Stimulated activated CD4-positive, alpha-beta T cell treated with anti-CD3 and anti-CD28 coated beads, Interleukin-15, amount 100 ng/mL, for 48 hours (primary cell): ENCODE measurements at regions not wholly inside any gene's neighbourhood (a gene's known extent, or its start where the extent isn't known, plus 50 kb on each side); places are given as distances from the start of the nearest gene placed in this dataset.

Experiments
- DNase-seq, 2 donors: peaks; one replicate each; pipeline ENCODE4 v3.0.0-alpha.2; 2020; ENCODE audit warnings: low read depth in 2 of 2

DNA sequence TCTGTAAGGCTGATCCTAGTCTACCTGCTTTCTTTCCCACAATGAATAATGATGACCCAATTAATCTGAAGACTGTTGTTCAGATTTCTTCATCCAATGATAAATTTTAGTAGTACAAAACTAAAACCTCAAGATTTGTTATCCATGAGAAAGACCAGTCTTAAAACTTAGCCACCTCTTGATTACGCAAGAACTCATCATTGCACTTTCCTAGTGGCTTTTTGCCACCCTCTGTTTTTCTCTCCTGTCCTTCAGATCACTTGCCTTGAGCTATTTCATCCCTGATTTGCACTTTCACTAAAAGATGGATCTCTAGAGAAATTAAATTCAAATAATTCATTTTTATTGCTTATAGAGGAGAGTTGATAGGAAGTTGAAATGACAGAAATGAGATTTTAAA lies 142.7 kb upstream of the RBMS3 start:
- DNase-seq: no peak

DNA sequence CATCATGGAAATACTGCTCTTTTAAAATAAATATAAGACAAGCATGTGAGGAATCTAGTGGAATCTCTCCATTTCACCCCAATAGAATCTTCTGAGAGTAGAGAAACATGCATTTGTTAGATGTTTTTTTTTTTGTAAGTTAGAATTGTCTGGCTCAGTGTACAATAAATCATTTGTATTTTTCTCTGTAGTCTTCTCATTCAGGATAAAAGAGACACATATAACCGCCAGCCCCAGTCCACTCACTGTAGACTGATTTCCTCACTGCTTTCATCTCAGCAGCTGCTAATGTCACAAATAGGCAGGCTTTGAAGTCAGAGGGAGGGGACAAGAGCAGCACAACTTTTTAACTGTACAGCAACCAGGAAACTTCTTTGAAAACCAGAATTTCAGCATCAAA lies 140.2 kb upstream of the RBMS3 start:
- DNase-seq: no peak

DNA sequence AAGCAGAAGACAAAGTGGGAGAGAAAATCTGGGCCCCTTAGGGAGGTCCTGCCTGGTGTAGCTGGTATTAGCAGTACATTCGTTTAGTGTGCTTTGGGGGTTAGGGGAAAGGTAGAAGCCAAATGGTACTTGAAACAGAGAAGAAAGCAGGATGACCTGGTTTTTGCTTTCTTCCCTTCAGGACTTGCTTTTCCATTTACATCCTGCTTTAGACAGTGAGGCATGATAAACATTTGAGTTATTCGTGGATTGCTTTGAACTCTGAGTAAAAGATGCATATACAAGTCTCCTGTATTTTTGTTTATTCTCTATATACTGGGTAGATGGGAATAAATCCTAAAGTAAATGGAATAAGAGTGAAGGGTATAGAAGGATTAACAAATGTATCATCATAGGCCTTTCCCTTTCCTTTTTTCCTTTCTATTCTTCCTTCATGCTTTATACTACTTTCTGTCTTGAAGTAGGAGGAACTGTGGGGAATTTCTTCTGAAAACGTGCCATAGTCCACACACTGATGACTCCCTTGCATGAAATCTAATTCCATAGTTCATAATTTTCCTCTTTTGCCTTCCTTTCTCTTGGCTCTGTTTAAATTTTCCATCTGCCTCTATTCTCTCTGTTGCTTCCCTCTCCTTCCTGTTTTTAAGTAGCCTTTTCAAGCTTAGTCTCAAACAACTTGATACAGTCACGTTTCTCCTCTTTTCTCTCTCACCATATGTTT lies 139.5 kb upstream of the RBMS3 start:
- no peak for DNase-seq

DNA sequence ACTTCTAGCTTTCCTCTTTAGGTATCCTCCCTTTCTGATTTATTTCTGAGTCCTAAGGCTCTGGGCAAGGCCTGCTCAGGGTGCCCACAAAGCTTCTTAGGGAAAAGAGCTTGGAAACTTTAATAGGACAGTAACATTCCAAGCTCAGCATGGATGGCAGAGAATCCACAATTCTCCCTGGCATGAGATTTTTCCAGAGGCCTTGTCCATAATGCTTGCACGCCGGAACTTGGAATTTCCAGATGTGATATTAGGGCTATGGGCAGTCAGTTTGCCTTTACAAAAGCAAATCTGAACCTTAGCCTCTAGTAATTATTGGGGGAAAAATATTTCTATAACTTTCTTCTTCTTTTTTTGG lies 139.0 kb upstream of the RBMS3 start:
- no peak for DNase-seq

DNA sequence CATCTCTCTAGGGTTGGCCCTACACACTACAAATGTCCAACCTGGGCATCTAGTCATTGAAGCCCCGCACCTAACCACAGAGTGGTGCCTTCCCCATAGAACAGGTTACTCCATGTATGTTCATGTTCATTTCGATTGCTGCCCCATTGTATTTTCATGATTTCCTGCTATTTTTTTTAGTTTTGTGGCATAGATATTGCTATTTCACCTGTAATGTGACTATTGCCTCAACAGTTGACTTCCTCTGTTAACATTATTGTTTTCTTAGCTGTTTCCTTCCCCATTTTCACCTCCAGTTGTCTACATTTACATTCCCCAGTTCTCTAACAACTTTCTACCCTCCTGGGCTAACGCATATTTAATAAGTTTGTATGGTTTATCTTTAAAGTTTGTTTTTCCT lies 137.7 kb upstream of the RBMS3 start:
- no peak for DNase-seq

DNA sequence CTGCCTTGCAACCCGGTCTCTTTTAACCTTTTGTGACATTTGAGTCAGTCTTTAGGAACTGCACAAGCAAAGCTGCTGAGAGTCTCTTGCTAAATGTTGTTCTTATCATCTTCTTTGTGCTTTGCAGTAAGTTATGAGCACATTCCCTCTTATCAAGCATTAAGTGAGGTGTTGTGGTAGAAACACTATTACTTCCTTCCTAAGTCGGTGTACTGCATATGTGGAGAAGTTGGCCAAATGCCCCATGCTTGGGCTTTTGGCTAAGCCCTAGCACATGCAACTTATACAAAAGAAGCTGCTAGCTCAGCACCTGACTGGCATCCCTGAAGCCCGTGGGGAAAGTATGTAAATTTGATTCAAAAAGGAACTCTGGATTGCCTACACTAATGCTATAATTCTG lies 136.5 kb upstream of the RBMS3 start:
- no peak for DNase-seq

DNA sequence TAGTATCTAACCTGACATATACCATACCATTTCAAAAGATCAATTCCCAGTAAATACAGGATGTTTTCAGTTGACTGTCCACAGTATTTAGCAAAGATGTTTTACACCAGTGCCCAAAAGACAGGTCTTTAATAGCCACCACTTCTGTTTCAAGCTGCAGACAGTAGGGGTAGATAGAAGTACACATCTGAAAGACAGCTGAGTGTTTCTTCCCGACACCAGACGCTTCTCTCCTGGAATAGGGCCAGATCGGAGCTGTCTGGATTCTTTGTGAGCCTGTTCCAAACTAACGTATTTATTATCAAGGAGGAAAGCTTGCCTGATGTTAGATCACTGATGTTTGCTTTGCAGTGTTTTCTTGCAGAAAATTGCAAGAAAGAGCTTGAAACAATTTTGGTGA lies 136.1 kb upstream of the RBMS3 start:
- no peak for DNase-seq

DNA sequence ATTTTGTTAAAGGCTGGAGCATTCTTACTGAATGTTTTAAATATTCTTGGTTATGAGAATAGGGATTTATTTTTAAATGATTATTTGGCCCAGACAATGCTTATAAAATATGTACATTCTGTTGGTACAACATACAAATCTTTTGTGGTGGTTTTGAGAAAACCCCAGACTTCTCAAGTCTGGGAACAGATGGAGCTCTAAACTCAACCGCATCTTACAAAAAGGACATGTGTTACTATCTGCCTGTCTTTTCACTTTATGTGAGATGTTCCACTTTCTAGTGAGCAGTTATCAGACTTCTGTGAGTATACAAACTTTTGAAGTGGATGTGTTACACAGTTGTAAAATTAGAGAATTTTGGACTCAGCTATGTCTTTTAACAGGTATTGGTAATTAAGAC lies 135.5 kb upstream of the RBMS3 start:
- DNase-seq: no peak

DNA sequence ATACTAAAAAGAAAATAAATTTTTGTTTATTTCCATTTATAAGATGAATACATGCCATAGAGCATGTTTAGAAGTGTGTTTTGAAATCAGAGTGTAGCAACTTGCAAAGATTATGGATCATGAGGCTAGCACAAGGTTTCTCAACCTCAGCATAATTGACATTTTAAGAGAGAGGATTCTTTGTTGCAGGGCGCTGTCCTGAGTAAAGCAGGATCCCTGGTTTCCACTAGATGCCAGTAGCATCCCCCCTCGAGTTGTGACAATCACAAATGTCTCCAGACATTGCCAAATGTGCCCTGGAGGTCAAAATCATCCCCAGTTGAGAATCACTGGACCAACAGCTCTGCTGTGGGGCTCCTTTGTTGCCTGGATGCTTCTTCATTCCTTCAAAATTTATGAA lies 128.5 kb upstream of the RBMS3 start:
- no peak for DNase-seq

DNA sequence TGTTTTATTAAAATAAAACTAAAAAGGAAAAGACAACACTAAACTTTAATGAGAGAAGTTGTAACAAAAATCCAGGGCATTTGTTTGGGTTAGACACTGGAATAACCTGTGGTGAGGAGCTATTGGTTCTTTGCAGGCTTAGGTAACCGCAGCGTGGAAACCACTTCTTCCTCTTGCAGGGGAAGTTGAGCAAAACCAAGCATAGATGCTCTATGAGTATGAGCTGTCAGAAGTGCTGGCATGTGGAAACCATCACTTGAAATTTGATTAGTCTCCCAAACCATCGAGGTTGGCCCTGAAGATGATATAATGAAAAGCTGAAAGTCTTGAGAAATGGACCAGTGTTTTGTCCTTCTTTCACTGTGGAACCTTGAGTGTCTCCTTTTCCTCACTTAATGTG lies 127.1 kb upstream of the RBMS3 start:
- peak; percentile 5 to 10 for DNase-seq

DNA sequence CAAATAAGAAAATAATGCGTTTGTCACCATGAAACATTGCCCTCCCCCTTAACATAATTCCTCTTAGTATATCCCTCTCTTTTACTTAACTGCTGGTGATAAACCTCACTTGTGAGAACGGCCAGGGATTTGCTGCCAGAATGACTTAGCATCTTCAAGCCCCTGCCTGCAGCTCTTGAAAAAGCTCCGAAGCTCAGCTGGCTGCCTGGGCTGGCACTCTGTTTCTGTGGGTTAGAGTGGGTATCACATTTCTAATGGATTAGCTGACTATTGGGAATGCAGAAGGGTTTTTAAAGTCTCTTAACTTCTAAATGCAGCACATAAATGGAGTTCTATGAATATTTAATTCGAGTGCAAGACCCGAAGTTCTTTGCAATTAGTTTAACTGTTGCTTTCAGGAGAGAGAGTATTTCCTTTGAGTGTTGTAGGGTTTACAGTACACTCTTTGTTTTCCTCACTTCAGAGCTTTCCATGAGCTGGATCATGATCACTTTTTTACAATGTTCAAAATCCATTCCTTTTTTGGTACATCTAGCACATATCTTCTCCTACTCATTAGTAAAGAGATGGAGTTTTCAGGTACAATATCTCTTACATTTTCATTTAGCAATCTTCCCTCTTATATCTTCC lies 124.7 kb upstream of the RBMS3 start:
- no peak for DNase-seq

DNA sequence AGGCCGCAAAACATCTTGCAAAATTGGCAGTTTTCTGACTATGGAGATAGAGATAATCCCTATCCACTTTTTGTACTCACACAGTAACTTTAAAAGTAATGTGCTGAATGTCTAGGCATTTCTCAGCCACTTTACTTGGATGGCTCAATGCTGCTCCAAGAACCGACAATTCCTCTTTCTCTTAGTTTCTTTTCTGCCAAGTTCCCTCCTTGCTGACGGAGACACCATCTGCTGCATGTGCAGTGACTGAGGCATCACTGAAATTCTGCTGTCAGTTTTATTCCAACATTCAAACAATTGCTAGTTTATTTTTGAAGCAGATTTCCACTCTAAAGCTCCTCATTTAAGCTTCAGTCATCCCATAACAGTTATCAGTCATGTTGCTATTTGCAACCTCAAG lies 116.0 kb upstream of the RBMS3 start:
- DNase-seq: no peak

DNA sequence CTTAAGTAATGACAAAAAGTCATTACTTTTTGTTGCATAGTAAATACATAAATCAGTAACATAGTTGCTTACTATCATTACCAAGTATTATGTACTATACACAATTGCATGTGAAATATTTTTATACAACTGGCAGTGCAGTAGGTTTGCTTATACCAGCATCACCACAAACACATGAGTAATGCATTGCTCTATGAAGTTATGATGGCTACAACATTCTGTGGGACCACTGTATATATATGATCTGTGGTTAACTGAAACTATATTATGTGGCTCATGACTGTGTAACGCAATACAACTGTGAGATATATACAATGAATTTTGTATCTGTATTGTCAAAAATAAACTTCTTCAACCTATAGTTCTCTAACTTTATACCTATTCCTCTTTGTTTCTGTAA lies 113.7 kb upstream of the RBMS3 start:
- no peak for DNase-seq

DNA sequence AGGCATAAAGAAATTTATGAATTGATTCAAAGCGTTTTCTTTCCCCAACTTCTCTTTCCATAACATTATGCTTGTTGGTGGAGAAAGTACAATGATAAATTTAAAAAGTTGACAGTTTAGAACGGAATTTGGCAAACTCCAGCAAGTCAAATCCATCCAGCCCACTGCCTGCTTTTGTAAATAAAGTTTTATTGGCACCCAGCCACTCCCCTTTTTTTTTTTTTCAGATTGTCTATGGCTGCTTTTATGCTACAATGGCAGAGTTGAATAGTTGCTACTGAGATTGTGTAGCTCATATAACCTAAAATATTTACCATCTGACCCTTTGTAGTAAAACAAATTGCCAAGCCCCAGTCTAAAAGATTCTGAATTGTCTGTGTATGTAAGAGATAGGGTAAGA lies 112.8 kb upstream of the RBMS3 start:
- no peak for DNase-seq

DNA sequence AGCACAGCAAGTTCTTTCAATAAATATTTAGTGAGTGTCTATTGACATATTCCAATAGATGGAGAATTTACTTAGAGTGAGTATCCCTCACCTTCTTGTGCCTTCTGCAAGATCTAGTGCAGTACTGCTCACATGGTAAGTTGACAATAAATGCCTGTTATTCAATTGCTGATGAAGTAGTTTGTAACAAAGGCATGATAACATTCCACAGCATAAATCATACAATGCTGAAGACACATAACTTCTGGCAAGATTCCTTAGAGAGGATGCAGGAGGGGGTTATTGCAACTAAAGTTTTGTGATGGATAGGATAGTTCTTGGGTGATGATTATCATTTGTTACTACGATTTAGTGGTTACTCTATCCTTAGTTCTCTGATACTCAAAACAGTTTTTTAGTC lies 112.2 kb upstream of the RBMS3 start:
- DNase-seq: no peak

DNA sequence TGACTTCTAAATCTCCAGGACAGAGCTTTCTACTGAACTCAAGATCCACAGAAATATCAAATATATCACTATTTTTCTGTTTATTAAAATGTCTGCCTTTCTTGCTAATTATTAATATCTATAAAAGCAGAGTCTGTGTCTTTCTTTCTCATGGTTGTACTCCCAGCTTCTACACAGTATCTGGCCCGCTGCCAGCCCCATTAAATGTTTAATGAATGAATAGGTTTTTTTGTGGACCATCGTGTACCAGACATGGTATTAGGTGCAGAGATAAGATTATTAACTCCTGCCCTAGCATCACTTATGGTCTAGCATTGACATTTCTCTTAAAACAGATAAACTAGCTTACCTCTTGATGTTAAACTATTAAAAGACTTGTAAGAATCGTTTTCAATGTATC lies 111.4 kb upstream of the RBMS3 start:
- DNase-seq: no peak

DNA sequence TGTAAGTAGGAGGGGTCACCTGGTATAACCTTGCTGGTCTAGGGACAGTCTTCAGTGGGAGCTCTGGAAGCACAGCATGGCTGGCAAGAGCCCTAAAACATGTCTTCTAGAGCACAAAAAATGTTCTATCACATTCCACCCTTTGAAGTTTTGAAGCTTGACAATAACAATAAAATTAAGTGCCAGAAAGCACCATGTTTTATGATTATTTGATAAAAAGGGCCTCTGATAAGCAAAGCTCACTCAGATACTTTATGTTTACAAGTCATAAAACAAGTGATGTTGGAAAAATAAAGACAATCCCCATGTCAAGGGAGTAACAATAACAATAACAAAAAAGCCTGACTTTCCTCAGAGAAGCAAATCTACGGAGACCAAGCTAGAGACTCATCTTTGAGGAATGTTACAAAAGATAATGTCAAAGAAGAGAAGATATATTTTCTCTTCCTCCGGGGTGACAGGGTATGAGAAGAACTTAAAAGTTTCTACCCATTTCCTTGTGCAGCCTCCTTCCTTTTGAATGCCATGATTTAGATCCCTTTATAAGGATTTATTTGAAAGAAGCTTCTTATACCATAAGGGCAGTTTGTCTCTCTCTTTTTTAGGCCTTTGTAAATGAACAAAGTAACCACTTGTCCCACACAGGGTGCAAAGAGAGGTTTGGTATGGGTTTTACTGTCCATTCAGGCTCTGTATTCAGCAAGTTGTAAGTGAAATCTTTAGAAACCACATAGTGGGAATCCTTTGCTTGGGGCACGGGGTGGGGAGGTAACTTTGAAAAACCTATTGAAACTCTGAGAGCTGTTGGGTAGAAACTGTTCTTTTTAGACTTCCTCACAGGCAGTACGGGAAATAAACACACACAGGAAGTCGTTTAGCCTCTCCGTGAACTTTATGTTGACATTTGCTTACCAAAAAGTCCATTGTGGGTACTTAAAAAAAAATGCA lies 109.6 kb upstream of the RBMS3 start:
- no peak for DNase-seq

DNA sequence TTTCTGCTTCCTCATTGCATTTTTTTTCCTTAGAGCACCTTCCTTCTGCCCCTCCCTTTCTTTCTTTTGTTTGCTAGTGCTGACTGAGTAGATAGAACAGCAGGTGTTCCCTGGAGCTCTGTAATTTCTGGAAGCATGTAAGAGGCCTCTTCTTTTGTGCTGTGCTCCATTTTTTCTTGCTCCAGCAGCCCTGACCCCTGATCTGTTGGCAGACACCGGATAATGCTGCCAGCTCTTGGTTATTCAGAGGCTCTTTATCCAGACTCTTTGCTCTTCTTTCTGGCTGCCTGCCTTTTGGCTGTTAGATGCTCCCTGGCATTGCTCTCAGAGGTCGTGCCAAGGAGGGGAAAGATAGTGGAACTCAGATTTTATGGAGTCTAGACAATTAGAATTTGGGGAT lies 104.4 kb upstream of the RBMS3 start:
- DNase-seq: no peak

DNA sequence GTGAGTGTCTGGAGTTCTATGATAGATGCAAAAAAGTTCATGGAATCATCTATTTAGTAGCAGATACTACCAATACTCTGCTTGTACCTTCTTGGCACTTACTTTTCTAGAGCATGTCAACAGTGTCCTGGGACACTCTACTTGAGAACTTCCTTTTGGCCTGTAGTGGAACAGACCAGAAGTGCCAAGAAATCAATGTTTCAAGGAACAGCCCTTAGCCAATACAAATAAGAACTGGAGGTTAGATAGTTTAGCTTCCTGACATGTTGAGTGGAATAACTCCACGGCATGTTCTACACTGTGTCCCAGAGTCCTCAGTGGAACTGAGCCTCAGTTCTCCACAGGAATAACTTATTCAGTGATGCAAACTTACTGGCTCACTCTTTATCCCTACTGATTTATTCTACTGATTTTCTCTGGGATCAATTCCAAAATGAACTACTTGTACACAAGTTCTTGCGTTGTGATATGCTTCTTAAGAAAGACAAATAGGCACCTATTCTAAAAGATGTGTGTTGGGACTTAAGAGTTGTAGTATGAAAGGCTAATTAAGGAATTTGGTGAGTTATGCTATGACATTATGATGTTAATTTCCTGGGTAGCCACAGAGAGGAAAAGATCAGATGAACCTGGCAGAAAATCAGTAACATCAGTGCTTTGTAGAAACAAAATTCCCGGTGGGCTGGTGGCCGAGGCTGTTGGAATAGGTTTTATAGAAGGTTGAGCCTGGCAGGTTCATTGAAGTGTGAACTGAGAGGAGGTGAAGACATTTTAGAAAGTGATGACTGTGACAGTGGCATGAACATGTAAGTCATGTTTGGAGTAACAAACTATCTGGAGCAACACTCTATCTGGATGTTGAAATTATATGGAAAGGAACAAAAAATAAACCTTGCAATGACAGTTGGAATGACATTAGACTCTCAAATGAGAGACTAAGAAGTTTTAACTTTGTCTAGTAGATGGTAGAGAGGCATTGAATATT lies 101.8 kb upstream of the RBMS3 start:
- no peak for DNase-seq

DNA sequence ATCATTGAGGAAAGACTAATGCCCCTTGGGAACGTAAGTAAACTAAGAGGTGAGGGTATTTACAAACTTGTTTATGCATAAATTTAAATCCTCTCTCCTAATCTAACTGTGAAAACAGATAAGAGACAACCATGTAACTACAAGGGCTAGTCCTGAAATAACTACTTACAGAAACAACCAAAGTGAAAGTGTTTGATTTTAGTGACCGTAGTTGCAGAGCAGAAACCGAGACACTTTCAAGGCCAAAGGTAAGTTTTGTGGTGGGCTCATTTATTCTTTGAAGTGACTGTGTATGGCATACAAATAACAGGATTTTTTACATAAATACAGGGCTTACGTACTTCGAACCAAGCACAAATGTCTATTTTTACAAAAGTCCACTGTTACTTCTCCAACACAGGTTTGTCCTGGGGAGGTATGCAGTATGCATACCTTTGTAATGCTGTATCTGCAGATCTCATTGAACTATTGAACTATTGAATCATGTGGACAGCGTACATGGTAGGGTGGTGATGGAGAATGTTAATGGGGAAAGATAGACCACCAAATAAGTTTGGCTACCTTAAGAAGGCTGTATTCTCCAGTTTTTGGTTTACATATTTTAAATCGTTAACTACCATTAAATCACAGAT lies 99.6 kb upstream of the RBMS3 start:
- DNase-seq: no peak

DNA sequence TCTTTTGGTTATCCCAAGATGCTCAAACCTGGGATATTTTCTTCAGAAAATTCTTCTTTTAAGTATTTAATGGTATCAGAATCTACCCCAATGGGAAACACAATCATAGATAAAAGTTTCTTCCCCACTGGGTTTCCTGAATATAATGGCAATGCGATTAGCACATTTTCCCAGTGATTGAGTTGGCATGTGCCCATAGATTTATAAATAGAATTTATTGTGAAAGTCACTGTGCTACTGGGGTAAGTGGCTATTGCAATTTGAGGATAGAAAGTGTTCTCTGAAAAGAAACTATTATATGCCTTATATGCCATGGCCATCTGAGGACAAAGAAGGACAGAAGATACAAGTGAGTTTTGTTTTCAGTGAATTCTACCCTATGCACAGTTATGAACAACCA lies 99.0 kb upstream of the RBMS3 start:
- no peak for DNase-seq
